HEK293 (cell line): ENCODE measurements at regions not wholly inside any gene's neighbourhood (a gene's known extent, or its start where the extent isn't known, plus 50 kb on each side); places are given as distances from the start of the nearest gene placed in this dataset.

ENCODE experiments used
- CTCF ChIA-PET: fragments of 350-600 bp; formaldehyde crosslinking; extraction: SDS; loops from one replicate; lab custom pipeline; 2021; ENCODE audit warnings: antibody characterized with exemption; lab: Yijun Ruan, JAX
- POLR2A ChIA-PET: fragments of 300-600 bp; formaldehyde crosslinking; extraction: SDS; loops from one replicate; lab custom pipeline; 2020; ENCODE audit warnings: antibody characterized with exemption, inconsistent platforms; lab: Yijun Ruan, JAX
- H3K27ac ChIP-seq: fragments of 200-500 bp; sonication (Bioruptor generic); 2 replicates; pipeline ENCODE4 v1.5.1; 2014; ENCODE audit warnings: low read depth, low read length, control low read depth, inconsistent platforms; ENCODE audit errors: extremely low read depth
- H3K36me3 ChIP-seq, 2 experiments: fragments of 200-500 bp in 1 of 2; sonication (Bioruptor generic) in 1 of 2; 1 replicate in 1 of 2; 2 replicates in 1 of 2; pipeline ENCODE4 v1.5.1; 2014 to 2017; ENCODE audit warnings: inconsistent platforms in 2 of 2, low read length in 2 of 2; ENCODE audit not compliant: control insufficient read depth in 2 of 2, insufficient read depth in 1 of 2
- H3K4me1 ChIP-seq: fragments of 200-500 bp; sonication (Bioruptor generic); 2 replicates; pipeline ENCODE4 v1.5.1; 2014; ENCODE audit warnings: mild to moderate bottlenecking, low read length, inconsistent platforms; ENCODE audit not compliant: control insufficient read depth, insufficient read depth
- H3K4me3 ChIP-seq: 2 replicates; pipeline ENCODE4 v1.5.1; 2011; ENCODE audit warnings: low read depth, mild to moderate bottlenecking, control low read depth, low read length, moderate library complexity
- H3K9me3 ChIP-seq: fragments of 200-500 bp; sonication (Bioruptor generic); 2 replicates; pipeline ENCODE4 v1.5.1; 2014; ENCODE audit warnings: low read depth, low read length, inconsistent platforms; ENCODE audit not compliant: control insufficient read depth, insufficient read depth
- CTCF ChIP-seq: fragments of 450-650 bp; formaldehyde crosslinking; IDR thresholded peaks from 2 replicates; pipeline ENCODE4 v1.5.1; 2016; ENCODE audit warnings: missing biosample characterization, missing genetic modification characterization
- EGR2 ChIP-seq: fragments of 450-650 bp; formaldehyde crosslinking; IDR thresholded peaks from 2 replicates; pipeline ENCODE4 v1.5.1; 2016; ENCODE audit warnings: low read depth, missing biosample characterization, missing genetic modification characterization
- FEZF1 ChIP-seq: fragments of 450-650 bp; formaldehyde crosslinking; IDR thresholded peaks from 2 replicates; pipeline ENCODE4 v1.5.1; 2016; ENCODE audit warnings: missing biosample characterization, missing genetic modification characterization
- GFI1B ChIP-seq: fragments of 450-650 bp; formaldehyde crosslinking; IDR thresholded peaks from 2 replicates; pipeline ENCODE4 v1.5.1; 2016; ENCODE audit warnings: missing biosample characterization, missing genetic modification characterization
- HIC1 ChIP-seq: fragments of 450-650 bp; formaldehyde crosslinking; IDR thresholded peaks from 2 replicates; pipeline ENCODE4 v1.5.1; 2016; ENCODE audit warnings: missing biosample characterization, missing genetic modification characterization
- REPIN1 ChIP-seq: fragments of 450-650 bp; formaldehyde crosslinking; IDR thresholded peaks from 2 replicates; pipeline ENCODE4 v1.5.1; 2017; ENCODE audit warnings: missing biosample characterization, missing genetic modification characterization, low read depth
- SALL2 ChIP-seq: fragments of 450-650 bp; formaldehyde crosslinking; IDR thresholded peaks from 2 replicates; pipeline ENCODE4 v1.5.0; 2017; ENCODE audit warnings: missing biosample characterization, mild to moderate bottlenecking, missing genetic modification characterization, borderline replicate concordance
- SCRT1 ChIP-seq: fragments of 450-650 bp; formaldehyde crosslinking; IDR thresholded peaks from 2 replicates; pipeline ENCODE4 v1.5.1; 2016; ENCODE audit warnings: missing biosample characterization, missing genetic modification characterization, borderline replicate concordance
- SP7 ChIP-seq: fragments of 450-650 bp; formaldehyde crosslinking; IDR thresholded peaks from 2 replicates; pipeline ENCODE4 v1.5.1; 2016; ENCODE audit warnings: missing biosample characterization, missing genetic modification characterization
- ZBTB1 ChIP-seq: fragments of 450-650 bp; formaldehyde crosslinking; IDR thresholded peaks from 2 replicates; pipeline ENCODE4 v1.5.1; 2016; ENCODE audit warnings: missing biosample characterization, missing genetic modification characterization
- ZNF157 ChIP-seq: fragments of 450-650 bp; formaldehyde crosslinking; IDR thresholded peaks from 2 replicates; pipeline ENCODE4 v1.5.1; 2016; ENCODE audit warnings: missing biosample characterization, missing genetic modification characterization
- ZNF2 ChIP-seq: fragments of 450-650 bp; formaldehyde crosslinking; IDR thresholded peaks from 2 replicates; pipeline ENCODE4 v1.5.1; 2016; ENCODE audit warnings: missing biosample characterization, missing genetic modification characterization
- ZNF510 ChIP-seq: fragments of 450-650 bp; formaldehyde crosslinking; IDR thresholded peaks from 2 replicates; pipeline ENCODE4 v1.5.1; 2018; ENCODE audit warnings: mild to moderate bottlenecking, missing genetic modification characterization, missing biosample characterization; ENCODE audit not compliant: insufficient replicate concordance
- ZNF529 ChIP-seq: fragments of 450-650 bp; formaldehyde crosslinking; IDR thresholded peaks from 2 replicates; pipeline ENCODE4 v1.5.1; 2017; ENCODE audit warnings: missing genetic modification characterization, missing biosample characterization; ENCODE audit not compliant: insufficient replicate concordance
- ZNF654 ChIP-seq: fragments of 450-650 bp; formaldehyde crosslinking; IDR thresholded peaks from 2 replicates; pipeline ENCODE4 v1.5.1; 2016; ENCODE audit warnings: low read depth, missing biosample characterization, missing genetic modification characterization
- ZNF664 ChIP-seq: fragments of 450-650 bp; formaldehyde crosslinking; IDR thresholded peaks from 2 replicates; pipeline ENCODE4 v1.5.1; 2016; ENCODE audit warnings: missing biosample characterization, missing genetic modification characterization
- ZNF747 ChIP-seq: fragments of 450-650 bp; formaldehyde crosslinking; IDR thresholded peaks from 2 replicates; pipeline ENCODE4 v1.5.1; 2016; ENCODE audit warnings: missing biosample characterization, missing genetic modification characterization
- ZNF792 ChIP-seq: fragments of 450-650 bp; formaldehyde crosslinking; IDR thresholded peaks from 2 replicates; pipeline ENCODE4 v1.5.1; 2016; ENCODE audit warnings: missing biosample characterization, missing genetic modification characterization
- ZSCAN16 ChIP-seq: fragments of 450-650 bp; formaldehyde crosslinking; IDR thresholded peaks from 2 replicates; pipeline ENCODE4 v1.5.1; 2016; ENCODE audit warnings: missing biosample characterization, missing genetic modification characterization
- ZSCAN23 ChIP-seq: fragments of 450-650 bp; formaldehyde crosslinking; IDR thresholded peaks from 2 replicates; pipeline ENCODE4 v1.5.1; 2016; ENCODE audit warnings: missing biosample characterization, missing genetic modification characterization
- TF ChIP-seq, protein P1 (sequence below): fragments of 450-650 bp; formaldehyde crosslinking; conservative IDR thresholded peaks from 2 replicates; pipeline ENCODE4 v1.5.1; 2016; ENCODE audit warnings: low read depth, missing biosample characterization, missing genetic modification characterization
- TF ChIP-seq, protein P2 (sequence below): fragments of 450-650 bp; formaldehyde crosslinking; IDR thresholded peaks from 2 replicates; pipeline ENCODE4 v1.5.1; 2016; ENCODE audit warnings: missing biosample characterization, missing genetic modification characterization, low read depth

DNA sequence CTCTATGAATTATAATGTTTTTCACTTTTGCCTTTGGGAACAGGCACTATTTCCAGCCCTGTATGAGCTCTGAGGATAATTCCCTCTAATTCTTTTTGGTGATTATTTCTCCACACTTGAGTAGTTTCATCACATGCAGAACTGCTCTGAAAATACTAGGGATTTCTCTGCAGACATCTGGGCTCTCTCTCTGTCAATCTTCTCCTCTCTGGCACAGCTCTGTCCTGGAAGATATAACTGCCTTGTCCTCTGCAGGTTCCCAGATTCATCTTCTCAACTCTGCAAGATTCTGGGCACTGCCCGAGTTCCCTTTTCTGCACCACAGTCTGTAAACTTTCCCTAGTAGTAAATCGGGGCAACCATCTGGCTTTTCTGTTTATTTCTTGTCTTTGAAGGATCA, 131.3 kb upstream of the FMN2 start (continued):
- TF ChIP-seq, protein P1, sequence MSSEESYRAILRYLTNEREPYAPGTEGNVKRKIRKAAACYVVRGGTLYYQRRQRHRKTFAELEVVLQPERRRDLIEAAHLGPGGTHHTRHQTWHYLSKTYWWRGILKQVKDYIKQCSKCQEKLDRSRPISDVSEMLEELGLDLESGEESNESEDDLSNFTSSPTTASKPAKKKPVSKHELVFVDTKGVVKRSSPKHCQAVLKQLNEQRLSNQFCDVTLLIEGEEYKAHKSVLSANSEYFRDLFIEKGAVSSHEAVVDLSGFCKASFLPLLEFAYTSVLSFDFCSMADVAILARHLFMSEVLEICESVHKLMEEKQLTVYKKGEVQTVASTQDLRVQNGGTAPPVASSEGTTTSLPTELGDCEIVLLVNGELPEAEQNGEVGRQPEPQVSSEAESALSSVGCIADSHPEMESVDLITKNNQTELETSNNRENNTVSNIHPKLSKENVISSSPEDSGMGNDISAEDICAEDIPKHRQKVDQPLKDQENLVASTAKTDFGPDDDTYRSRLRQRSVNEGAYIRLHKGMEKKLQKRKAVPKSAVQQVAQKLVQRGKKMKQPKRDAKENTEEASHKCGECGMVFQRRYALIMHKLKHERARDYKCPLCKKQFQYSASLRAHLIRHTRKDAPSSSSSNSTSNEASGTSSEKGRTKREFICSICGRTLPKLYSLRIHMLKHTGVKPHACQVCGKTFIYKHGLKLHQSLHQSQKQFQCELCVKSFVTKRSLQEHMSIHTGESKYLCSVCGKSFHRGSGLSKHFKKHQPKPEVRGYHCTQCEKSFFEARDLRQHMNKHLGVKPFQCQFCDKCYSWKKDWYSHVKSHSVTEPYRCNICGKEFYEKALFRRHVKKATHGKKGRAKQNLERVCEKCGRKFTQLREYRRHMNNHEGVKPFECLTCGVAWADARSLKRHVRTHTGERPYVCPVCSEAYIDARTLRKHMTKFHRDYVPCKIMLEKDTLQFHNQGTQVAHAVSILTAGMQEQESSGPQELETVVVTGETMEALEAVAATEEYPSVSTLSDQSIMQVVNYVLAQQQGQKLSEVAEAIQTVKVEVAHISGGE (tag by site-specific recombination), result no peak
- TF ChIP-seq ZNF792 (tag by site-specific recombination), result no peak
- TF ChIP-seq SALL2 (tag by site-specific recombination), result no peak
- TF ChIP-seq, protein P2, sequence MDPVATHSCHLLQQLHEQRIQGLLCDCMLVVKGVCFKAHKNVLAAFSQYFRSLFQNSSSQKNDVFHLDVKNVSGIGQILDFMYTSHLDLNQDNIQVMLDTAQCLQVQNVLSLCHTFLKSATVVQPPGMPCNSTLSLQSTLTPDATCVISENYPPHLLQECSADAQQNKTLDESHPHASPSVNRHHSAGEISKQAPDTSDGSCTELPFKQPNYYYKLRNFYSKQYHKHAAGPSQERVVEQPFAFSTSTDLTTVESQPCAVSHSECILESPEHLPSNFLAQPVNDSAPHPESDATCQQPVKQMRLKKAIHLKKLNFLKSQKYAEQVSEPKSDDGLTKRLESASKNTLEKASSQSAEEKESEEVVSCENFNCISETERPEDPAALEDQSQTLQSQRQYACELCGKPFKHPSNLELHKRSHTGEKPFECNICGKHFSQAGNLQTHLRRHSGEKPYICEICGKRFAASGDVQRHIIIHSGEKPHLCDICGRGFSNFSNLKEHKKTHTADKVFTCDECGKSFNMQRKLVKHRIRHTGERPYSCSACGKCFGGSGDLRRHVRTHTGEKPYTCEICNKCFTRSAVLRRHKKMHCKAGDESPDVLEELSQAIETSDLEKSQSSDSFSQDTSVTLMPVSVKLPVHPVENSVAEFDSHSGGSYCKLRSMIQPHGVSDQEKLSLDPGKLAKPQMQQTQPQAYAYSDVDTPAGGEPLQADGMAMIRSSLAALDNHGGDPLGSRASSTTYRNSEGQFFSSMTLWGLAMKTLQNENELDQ, result no peak
- TF ChIP-seq SP7 (tag by site-specific recombination), result no peak
- no peak for TF ChIP-seq ZNF510 (tag by site-specific recombination)
- no peak for TF ChIP-seq EGR2 (tag by site-specific recombination)
- TF ChIP-seq REPIN1, result no peak
- TF ChIP-seq, all 188 proteins: peak for 0

DNA sequence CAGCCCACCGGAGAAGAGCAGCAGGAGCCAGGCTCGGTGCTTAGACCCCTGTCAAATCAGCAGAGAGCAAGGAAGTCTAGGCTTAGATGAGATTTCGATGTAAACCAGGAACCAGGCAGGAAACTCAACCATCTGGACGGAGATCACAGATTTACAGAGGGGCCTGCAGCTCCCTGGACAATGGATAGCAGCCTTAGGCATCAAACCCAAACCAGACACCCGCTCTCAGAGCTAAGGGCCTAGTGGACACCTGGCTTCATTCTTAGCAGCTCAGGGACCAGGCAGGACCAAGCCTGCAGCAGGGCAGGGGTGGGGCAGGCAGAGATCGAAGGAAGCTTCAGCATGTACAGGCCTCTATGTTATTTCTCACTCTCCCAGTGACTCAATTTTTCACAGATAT, 127.8 kb upstream of the FMN2 start:
- ChIA-PET CTCF (interaction anchor here (0.9 to 5.3 kb wide), 3 partner anchors 10 to 12 kb away, joined by 3 to 79 read pairs (median 13); no protein-coding TSS in a partner anchor), POLR2A (no interaction called here)
- no peak overlapping the region for H3K4me3 ChIP-seq
- TF ChIP-seq ZNF747 (tag by site-specific recombination) (no peak), GFI1B (tag by site-specific recombination) (no peak), CTCF (no peak), ZSCAN16 (tag by site-specific recombination) (no peak), ZSCAN23 (tag by site-specific recombination) (no peak), SCRT1 (tag by site-specific recombination) (no peak), ZBTB1 (tag by site-specific recombination) (no peak)
- H3K36me3 ChIP-seq, result no peaks in the 10 kb centered on the region
- no peak overlapping the region for H3K27ac ChIP-seq
- no peaks in the 10 kb centered on the region for H3K4me1 ChIP-seq
- no peaks in the 10 kb centered on the region for H3K9me3 ChIP-seq

DNA sequence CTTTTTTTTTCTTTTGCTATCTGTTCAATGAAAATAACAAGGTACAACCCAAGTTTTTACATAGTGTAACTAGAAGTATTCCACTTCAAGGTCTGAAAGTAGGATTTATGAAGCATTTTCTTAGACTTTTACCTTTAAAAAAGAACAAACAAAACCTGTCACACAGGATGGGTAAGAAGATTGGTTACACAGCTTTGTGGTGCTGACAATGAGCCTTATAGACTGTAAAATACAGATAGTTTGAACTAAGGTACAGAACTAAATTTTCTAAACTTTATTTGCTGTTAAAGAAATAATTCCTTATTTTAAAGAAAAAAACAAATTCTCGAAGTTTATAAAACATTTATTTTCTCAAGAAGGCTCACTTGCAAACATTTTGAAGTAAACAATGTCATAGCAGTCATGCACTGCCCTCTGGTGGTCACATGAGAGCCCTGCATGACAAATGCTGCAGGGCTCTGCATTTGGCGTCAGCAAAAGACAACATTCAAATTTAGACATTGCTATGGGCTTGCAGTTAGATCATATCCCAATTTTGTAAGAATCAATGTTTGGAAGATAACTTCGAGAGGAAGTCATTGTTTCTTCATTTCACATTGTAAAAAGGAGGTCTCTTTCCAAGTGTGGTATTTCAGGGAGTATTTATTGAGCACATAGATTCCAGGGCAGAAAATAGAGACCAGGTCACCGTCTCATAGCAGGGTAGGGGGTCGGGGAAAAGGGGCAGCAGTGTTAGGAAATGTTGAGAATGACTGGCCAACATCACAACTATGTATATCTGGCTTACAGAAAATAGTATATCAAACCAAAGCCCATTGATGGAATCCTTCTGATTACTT, 115.3 kb upstream of the FMN2 start:
- Histone ChIP-seq H3K36me3 (no peaks in the 10 kb centered on the region), H3K9me3 (no peaks in the 10 kb centered on the region), H3K4me3 (no peak overlapping the region), H3K4me1 (no peaks in the 10 kb centered on the region), H3K27ac (no peak overlapping the region)
- ChIA-PET POLR2A (no interaction called here), CTCF (interaction anchor here (0.6 to 14.1 kb wide), 31 partner anchors 8 to 1492 kb away, joined by 3 to 187 read pairs (median 4); no protein-coding TSS in a partner anchor)
- TF ChIP-seq REPIN1 (no peak), ZNF664 (tag by site-specific recombination) (peak; percentile 48; the same call in 1 of the 2 replicates), ZNF157 (tag by site-specific recombination) (no peak), ZNF529 (tag by site-specific recombination) (no peak), ZNF2 (tag by site-specific recombination) (peak; percentile 17; the same call in 1 of the 2 replicates), FEZF1 (tag by site-specific recombination) (no peak), ZNF654 (tag by site-specific recombination) (peak; percentile 73), HIC1 (no peak)
